GM12878 (cell line): ENCODE measurements at regions not wholly inside any gene's neighbourhood (a gene's known extent, or its start where the extent isn't known, plus 50 kb on each side); places are given as distances from the start of the nearest gene placed in this dataset.

ENCODE experiments used
- EZH2 ChIP-seq: IDR thresholded peaks from 2 replicates; pipeline ENCODE4 v1.6.1; 2012; ENCODE audit warnings: low read depth, mild to moderate bottlenecking, control low read depth, inconsistent platforms, low read length, borderline replicate concordance; ENCODE audit not compliant: control insufficient read depth
- HDAC2 ChIP-seq: fragments of 200-600 bp; sonication (generic); IDR thresholded peaks from 2 replicates; pipeline ENCODE4 v1.6.1; 2017
- MTA2 ChIP-seq: fragments of 450-650 bp; IDR thresholded peaks from 2 replicates; pipeline ENCODE4 v1.6.1; 2016; ENCODE audit warnings: low read depth, mild to moderate bottlenecking, moderate library complexity
- NR2C2 ChIP-seq: IDR thresholded peaks from 2 replicates; pipeline ENCODE4 v1.6.1; 2011; ENCODE audit warnings: borderline replicate concordance, low read depth; ENCODE audit not compliant: control insufficient read depth, insufficient read length
- PBX3 ChIP-seq: IDR thresholded peaks from 2 replicates; pipeline ENCODE4 v1.6.1; 2011; ENCODE audit warnings: mild to moderate bottlenecking, low read depth, low read length, moderate library complexity; ENCODE audit not compliant: insufficient replicate concordance
- POLR2A ChIP-seq: IDR thresholded peaks from 2 replicates; pipeline ENCODE4 v1.6.1; 2011; ENCODE audit warnings: low read depth, mild to moderate bottlenecking, low read length
- POLR2AphosphoS2 ChIP-seq: IDR thresholded peaks from 2 replicates; pipeline ENCODE4 v1.6.1; 2011; ENCODE audit warnings: low read depth, mild to moderate bottlenecking, low read length, improper control_type of control experiment, moderate library complexity
- SUZ12 ChIP-seq: fragments of 200-600 bp; sonication (generic); IDR thresholded peaks from one replicate; pipeline ENCODE4 v1.6.1; 2018; ENCODE audit warnings: antibody characterized with exemption, mild to moderate bottlenecking; ENCODE audit not compliant: unreplicated experiment
- TAF1 ChIP-seq: IDR thresholded peaks from 2 replicates; pipeline ENCODE4 v1.6.1; 2011; ENCODE audit warnings: mild to moderate bottlenecking, low read depth, low read length, borderline replicate concordance
- TCF7 ChIP-seq: IDR thresholded peaks from 2 replicates; pipeline ENCODE4 v1.6.1; 2014; ENCODE audit warnings: antibody characterized with exemption, borderline replicate concordance
- ZNF274 ChIP-seq: IDR thresholded peaks from one replicate; pipeline ENCODE4 v1.8.0; 2011; ENCODE audit not compliant: insufficient read length, insufficient read depth
- ZNF384 ChIP-seq: IDR thresholded peaks from 2 replicates; pipeline ENCODE4 v1.6.1; 2012; ENCODE audit warnings: low read depth, mild to moderate bottlenecking, low read length, improper control_type of control experiment, borderline replicate concordance
- TF ChIP-seq, protein P1 (sequence below), 3 experiments: IDR thresholded peaks in 2 of 3; conservative IDR thresholded peaks in 1 of 3; 2 replicates each; pipeline ENCODE4 v1.5.1; 2011; ENCODE audit warnings: low read depth in 3 of 3, low read length in 3 of 3, mild to moderate bottlenecking in 3 of 3, control low read depth in 2 of 3, moderate library complexity in 2 of 3, inconsistent platforms in 1 of 3, mixed read lengths in 1 of 3; ENCODE audit not compliant: control insufficient read depth in 2 of 3, insufficient read depth in 1 of 3; ENCODE audit errors: extremely low read depth in 1 of 3
- TF ChIP-seq, protein P2 (sequence below): IDR thresholded peaks from 2 replicates; pipeline ENCODE4 v1.6.1; 2012; ENCODE audit warnings: low read depth, low read length, improper control_type of control experiment

- TF ChIP-seq, protein P1, sequence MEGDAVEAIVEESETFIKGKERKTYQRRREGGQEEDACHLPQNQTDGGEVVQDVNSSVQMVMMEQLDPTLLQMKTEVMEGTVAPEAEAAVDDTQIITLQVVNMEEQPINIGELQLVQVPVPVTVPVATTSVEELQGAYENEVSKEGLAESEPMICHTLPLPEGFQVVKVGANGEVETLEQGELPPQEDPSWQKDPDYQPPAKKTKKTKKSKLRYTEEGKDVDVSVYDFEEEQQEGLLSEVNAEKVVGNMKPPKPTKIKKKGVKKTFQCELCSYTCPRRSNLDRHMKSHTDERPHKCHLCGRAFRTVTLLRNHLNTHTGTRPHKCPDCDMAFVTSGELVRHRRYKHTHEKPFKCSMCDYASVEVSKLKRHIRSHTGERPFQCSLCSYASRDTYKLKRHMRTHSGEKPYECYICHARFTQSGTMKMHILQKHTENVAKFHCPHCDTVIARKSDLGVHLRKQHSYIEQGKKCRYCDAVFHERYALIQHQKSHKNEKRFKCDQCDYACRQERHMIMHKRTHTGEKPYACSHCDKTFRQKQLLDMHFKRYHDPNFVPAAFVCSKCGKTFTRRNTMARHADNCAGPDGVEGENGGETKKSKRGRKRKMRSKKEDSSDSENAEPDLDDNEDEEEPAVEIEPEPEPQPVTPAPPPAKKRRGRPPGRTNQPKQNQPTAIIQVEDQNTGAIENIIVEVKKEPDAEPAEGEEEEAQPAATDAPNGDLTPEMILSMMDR (IDR thresholded peaks at IDR 0.05 in 2 of 3, conservative IDR thresholded peaks at IDR 0.05 in 1 of 3; ENCODE audit: control insufficient read depth in 2 of 3, extremely low read depth in 1 of 3, insufficient read depth in 1 of 3, low read depth in 3 of 3, low read length in 3 of 3) = no peak
- no peak for TF ChIP-seq TCF7
- no peak for TF ChIP-seq POLR2A
- TF ChIP-seq ZNF274 = no peak
- TF ChIP-seq PBX3 = no peak
- no peak for TF ChIP-seq SUZ12
- TF ChIP-seq EZH2 = no peak
- TF ChIP-seq, protein P2, sequence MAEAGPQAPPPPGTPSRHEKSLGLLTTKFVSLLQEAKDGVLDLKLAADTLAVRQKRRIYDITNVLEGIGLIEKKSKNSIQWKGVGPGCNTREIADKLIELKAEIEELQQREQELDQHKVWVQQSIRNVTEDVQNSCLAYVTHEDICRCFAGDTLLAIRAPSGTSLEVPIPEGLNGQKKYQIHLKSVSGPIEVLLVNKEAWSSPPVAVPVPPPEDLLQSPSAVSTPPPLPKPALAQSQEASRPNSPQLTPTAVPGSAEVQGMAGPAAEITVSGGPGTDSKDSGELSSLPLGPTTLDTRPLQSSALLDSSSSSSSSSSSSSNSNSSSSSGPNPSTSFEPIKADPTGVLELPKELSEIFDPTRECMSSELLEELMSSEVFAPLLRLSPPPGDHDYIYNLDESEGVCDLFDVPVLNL = no peak
- TF ChIP-seq POLR2AphosphoS2 = no peak
- no peak for TF ChIP-seq NR2C2
- TF ChIP-seq MTA2 = no peak
- no peak for TF ChIP-seq TAF1
- no peak for TF ChIP-seq HDAC2
- no peak for TF ChIP-seq ZNF384
These were observed 113.1 kb upstream of the PTPN1 start for GRCh38 chr20:50397058-50397457.
